Lung microvascular endothelial cell (primary cell): ENCODE measurements at regions not wholly inside any gene's neighbourhood (a gene's known extent, or its start where the extent isn't known, plus 50 kb on each side); places are given as distances from the start of the nearest gene placed in this dataset.

Experiments used
- DNase-seq, 2 donors: peaks; one replicate each; pipeline versions ENCODE4 v3.0.0 to v3.0.0-alpha.2; 2010; ENCODE audit warnings: low read depth in 2 of 2

DNA sequence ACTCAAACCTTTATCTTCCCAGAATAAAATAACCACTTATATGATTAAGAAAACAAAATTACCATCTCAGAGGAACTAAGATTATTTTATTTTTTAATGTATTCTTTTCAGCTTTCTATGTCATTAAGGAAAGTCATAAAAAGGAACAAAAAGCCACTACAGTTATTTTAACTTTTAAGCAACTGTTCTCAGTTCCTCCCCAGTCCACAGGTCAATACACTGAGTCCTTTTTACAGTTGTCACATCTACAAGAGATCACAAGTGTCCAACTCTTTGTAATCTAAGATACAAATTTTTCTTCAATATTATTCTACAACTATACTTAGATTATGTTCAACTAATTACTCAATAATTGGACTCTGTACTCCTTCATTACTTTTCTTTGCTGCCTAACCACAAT is 782.8 kb upstream of the ACO1 start:
- no peak for DNase-seq

DNA sequence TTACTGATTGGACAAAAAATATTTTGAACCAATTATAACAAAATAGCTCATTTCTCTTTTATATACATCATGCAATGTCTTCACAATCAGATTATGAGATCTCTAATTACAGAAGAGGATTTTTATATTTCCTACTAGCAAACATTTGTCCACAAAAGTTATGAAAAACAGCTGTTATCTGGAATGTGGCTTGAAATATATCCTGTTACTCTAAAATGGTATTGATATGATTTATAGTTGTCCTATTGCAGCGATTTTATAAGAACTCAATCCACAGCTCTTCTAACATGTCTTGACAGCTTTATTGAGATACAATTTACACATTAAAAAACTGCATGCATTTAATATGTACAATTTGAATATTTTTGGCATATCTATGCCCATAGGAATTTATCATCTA is 779.9 kb upstream of the ACO1 start:
- DNase-seq: no peak

DNA sequence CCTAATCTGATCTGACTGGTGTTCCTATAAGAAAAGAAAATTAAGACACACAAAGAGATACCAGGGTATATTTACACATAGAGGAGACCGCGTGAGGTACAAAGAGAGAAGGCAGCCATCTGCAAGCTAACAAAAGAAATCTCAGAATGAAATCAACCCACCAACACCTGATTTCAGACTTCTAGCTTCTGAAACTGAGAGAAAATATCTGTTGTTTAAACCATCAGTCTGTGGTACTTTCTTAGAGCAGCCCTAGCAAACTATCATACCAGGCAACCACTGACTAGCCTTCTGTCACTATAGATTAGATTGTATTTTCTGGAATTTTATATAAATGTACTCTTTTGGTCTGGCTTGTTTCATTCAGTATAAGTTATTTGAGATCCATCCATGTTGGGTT is 779.3 kb upstream of the ACO1 start:
- no peak for DNase-seq

DNA sequence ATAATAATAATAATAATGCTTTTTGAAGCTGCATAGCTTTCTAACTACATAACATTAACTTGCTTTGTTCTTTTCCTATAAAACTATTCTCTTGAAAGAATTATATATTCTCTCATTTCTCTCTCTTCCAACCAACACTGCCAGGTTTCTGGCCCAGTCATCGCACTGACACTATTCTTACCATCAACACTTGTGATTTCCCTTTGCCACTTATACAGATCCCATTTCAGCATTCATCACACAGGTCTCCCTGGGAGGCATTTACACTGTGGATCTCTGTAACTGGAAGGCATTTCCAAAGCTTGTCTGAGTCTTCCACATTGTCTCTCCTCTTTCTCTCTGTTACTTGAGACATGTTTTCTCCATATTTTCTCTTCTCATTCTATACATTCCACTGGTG is 777.8 kb upstream of the ACO1 start:
- no peak for DNase-seq

DNA sequence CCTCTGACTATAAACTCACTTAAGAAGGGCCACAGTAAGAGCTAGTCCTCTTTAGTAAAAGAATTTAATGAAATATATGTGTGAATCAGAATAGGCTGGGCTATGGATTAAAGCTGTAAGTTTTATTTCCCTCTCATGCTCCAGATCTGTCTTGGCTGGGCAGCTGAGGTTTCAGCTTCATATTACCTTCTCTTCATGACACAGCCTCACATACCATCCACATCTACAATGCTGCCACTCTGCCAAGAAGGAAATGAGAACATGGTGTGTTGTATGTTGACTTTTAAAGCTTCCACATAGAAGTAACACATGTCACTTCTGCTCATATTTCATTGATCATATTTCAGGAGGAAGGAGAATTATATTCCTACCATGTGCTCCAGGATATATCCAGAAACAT is 776.0 kb upstream of the ACO1 start:
- peak in 1 of 2 donors; percentile 9 for DNase-seq

DNA sequence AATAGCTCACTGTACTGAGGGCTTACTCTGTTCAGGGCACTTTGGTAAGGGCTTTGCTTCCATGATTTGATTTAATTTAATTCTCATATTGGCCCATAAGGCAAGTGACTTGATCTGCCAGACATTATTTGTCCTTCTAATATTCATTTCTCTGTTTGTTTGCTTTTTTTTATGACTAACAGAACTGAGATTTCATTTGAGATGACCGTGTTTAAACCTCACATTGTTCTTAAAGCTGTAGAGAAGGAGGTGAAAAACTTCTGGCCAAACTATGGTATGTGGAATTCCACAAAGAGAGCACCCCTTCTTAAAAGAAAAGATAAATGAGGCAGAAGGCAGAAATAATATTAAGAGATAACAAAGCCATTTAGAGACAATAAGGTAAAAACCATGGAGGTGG is 775.6 kb upstream of the ACO1 start:
- no peak for DNase-seq

DNA sequence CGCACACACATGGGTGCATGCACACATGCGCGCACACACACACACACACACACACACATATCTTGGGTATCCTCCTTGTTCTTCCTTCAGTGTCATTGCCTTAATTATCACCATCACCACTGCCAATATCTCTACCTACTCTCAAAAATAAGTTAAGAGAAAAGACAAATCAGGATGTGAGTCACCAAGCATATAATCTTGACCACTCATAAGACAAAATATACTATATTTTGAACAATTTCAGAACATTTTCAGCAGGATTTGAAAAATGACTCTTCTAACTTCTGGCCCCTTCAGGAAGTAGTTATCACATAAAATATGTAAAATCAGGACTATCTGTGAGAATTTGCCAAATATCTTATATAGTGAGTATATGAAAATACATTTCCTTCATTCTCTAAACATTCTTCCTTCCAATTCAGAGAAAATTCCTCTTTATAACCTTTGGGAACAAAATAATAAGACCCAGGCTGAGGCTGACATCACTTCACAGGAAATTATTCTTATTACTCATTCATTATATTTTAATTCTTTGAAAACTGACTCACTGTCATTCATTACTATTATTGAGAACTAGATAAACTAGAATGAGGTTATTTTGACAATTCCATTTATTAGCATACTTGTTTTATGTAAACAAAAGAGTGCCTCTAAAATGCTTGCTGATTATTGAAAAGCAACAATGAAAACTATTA is 772.0 kb upstream of the ACO1 start:
- DNase-seq: peak; percentile 1 to 11

DNA sequence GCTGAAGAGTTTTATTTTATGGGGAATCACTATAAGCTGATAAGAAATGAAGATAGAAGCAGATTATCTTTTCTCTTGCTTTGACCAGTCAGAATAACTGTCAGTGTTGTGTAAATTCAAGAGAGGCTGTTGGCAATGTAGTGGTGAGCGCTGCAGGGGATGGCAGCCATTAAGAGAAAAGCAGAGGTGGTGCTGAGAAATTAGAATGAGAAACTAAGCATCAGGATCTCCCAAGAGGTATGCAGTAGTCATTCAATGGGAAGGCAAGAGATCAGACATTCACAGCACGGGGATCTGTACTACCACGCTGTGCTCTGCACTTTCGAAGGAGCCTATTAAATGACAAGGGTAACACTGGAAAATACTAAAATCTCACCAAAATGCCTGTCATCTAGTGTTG is 768.5 kb upstream of the ACO1 start:
- no peak for DNase-seq

DNA sequence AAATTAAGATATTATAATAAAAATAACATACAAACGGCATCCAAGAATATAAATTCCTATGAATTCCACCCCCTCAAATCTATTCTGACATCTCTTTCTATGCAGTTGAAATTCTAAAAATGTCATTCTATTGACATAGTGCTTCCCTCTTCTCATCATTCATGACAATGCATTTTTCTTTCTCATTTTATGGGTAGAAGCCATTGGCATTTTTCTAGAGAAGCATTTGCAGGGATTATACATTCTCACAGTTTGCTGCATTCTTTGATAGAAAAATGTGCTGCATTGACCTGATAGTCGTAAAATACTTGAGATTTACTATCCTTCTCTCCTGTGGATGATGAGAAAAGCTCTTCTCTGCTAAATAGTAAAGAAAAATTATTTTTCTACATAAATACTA is 760.9 kb upstream of the ACO1 start:
- DNase-seq: no peak

DNA sequence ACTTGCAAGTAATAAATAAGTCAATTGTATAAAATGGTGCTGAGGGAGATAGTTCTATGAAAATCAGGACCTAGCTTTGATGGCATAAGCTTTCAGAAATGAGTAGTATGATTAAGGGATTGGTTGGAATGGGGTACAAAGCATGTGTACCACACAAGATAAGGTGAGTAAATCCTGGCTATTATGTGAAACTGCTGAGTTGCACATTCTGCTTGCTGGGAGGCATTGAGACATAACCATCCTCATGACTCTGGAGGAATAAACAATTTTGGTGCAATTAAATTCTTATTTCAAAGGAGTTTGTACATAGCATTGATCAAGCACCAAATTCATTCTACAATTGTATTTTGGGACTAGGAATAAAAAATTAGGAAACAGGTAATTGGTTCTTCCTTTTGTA is 755.2 kb upstream of the ACO1 start:
- DNase-seq: no peak

DNA sequence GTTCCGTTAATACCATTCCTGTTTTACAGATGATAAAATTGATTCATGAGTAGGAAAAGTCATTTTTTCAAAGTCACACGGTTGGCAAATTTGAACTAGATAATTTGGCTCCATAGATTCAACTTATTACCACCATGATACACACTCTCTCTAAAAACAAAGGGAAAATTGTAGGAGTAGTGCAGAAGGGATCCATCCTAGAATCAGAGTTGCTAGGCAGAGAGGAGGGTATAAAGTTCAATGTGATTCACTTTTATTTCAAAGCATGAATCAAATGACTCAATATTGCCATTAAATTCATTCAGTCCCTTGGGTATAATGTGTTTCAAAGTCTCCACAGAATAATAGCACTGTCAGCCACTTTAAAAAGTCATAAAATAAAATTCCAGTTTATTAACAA is 747.2 kb upstream of the ACO1 start:
- no peak for DNase-seq

DNA sequence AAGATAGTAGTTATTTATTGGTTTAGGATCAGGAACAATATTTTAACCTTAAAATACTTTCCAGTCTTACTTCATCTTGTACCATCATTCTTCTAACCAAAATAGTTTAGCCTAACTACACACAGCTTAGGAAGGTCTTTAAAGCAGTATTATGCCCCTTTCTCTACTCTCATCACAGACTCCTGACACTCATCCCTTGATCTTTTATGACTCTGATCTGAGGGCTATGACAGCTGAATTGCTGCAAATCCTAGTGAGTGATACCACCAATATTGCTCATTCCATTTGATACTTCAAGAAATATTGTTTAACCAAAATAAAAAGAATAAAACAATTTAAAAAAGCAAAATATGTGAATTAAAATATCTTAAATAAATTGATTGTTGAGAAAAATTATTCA is 746.6 kb upstream of the ACO1 start:
- no peak for DNase-seq

DNA sequence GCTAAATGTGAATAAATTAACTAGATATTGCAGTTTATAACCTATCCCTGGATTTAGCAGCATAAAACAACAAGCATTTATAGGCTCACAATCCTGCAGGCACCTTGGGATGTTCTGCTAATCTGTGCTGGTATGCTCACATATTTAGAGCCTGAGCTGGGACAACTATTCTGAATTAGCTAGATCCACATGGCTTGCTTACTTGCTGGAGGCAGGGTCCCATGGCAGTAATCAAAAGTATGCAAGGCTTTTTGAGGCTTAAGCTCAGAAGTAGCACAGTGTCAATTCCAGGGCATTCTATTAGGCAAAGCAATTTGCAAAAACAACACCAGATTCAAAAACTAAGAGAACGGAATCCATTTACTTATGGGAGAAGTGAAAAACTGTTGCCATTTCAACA is 745.0 kb upstream of the ACO1 start:
- DNase-seq: no peak

DNA sequence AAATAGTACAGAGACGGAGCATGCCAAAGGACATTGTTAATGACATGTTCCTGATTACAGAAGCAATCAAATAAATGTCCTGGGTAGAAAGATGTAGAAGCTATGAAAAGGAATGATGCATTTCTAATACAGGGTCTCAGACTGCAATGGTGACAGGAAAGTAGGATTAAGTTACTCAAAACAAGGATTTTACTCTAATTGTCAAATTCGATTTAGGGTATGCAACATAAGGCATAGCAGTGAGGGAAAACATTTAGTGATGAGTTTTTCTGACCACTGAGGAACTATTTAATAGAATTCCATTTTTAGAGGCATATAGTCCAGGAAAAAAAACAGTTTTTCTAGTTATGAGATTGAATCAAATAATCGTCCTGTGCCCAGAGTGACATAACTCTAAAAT is 715.1 kb upstream of the ACO1 start:
- DNase-seq: no peak

DNA sequence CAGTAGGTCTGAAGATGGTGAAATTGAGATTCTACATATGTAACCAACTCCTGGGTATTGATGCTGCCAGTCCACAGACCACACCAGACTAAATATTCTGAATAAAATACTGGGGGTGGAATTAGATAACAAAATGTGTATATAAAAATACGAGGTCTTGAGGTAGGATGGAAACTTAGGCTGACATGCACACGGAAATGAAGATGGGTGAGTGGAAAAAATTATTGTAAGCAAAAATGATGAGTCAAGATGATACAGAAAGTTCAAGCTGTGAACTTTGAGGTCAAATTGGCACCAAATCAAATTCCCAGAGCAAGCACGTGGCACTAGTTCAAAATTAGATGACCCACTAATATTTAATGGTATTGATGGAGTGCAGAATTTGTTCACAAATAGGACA is 713.4 kb upstream of the ACO1 start:
- no peak for DNase-seq

DNA sequence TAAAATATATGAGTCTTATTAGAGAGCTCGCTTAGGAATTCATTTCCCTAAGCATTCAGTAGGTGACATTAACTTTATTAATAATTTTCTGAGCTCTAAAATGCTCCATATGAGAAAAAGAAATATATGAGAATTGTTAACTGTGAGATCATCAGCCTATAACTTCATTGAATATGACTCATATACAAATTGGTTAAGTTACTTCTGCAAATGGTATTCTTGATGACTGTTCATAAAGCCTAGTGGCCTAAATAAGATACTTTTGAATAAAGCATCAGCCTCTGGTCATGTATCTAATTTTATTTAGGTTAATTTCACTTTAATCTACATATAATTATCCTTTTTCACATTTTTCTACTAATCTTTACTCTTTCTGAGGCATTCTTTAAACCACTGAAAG is 710.2 kb upstream of the ACO1 start:
- no peak for DNase-seq

DNA sequence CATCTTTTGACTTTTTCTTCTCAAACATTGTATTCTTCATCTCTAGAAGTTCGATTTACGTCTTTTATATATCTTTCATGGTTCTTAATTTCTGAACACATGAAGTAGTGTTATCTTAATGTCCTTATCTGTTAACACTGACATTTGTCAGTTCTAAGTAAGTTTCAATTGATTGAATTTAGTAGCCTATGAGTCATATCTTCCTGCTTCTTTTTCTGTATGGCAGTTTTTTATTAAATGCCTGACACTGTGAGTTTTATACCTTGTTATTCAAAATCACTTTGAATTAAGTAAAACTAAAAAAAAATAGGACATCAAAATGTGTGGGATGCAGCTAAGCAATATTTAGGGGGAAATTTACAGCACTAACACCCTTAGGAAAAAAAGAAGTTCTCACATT is 707.0 kb upstream of the ACO1 start:
- DNase-seq: peak in 1 of 2 donors; percentile 20

DNA sequence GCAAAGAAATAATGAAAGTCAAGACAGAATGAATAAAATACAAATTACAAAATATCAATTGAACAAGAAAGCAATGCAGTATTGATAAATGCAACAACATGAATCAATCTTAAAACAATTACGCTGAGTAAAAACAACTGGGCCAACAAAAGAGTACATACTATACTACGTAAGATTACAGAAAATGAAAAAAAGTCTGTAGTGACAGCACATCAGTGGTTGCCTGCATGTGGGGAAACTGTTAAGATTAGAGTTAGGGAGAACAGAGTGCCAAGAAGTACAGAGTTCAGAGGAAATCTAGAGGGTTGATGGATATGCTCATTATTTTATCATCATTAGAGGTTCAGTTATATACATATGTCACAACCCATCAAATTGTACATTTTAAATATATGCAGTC is 706.6 kb upstream of the ACO1 start:
- DNase-seq: no peak

DNA sequence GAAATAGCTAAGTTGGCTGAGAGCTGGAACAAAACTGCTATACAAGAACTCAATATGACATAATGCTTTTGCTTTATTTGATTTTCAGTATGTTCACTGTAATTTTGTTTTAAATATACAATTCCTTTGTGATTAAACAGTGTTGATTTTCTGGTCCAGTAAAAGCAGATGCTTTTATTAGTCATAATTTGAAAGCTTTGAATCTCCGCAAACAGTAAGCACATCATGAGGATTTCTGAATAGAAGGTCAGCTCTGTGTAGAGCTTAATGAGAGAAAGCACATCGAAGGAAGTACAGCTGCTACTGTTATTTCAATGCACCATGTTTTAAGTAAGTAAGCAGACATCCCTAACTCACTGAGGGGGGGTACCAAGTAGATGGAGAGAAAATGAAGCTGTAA is 701.3 kb upstream of the ACO1 start:
- DNase-seq: no peak

DNA sequence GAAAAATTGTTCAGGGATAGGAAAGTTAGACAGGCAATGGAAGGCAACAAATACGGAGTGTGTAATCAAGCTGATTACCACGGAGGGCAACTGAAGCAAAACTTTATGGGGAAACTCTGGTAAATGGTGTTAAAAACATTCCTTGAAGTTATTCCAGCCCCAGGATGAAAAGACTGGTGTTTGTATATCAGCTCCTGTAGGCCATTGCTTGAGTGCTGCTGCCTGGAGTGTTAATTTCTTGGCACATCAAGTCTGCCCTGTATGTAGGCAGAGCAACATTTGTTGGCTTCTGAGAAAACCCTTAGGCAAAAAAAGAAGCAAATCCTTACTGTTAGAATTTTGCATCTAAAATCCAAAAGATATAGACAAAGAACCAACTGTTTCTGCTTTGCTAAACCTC is 686.5 kb upstream of the ACO1 start:
- DNase-seq: no peak

DNA sequence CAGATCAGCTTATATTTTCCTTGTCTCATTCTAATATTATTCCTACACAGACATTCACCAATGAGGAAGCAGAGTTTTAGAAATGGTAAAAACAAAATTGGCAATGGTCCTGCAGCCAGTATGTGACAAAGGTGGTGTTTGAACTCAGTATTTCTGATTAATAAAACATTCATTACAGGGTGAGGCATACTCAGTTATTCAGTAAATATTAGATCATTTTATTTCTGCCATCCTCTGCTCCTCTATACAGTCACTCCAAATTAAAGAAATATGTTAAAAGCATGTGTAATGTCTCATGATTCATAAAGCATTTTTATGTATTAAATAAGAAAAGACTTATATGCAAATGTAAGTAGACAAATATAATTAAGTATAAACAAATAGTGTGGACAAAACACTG is 684.6 kb upstream of the ACO1 start:
- DNase-seq: no peak

DNA sequence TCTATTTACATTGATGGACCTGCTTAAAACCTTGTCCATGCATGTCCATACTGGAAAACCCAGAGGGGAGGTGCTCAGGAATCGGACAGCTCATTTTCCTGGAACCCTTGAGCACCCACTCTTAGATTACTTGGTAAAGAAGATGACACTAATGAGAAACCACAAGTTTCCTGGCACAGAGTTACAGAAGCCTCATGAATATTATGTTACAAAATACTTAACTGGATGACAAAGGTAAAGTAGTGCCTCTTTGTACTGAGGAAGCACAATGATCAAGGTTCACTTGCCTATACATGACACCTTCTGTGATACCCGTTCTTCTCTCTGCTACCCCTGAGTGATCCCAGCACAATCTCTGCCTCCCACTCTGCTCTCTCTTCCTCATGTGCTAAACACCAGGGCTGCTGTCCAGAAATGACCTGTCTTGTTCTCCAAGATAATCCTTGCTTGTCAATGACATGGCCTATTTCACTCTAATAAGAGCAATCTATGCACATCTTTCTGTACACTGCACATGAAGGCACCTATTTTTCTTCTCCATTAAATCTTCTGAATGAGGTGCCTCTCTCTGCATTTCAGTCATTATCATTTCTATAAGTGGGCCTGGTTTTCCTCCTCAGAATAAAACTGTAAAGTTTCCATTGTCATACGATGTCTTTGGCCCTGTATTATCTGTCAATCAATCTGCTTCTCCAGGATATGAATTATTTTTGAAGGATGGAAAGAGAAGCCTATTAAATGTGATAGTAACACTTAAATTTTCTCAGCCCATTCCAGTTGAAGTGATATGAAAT is 684.0 kb upstream of the ACO1 start:
- DNase-seq: no peak

DNA sequence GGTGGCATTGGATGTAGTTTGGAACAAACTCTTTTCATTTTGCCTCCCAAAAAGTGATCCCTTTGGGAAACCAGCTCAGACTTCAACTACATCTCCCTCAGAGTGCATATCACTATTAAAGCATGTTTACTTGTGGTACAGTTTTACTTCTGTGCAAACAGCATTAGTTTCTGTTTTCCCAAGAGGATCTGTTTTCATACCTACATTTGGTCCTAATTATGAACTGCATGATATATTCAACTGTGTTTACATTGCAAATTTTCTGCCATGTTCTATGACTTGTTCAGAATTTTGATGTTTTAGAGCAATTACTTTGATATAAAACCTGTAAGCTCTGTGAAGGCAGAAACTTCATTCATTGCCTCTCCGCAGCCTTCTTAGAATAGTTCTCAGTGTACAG is 681.5 kb upstream of the ACO1 start:
- no peak for DNase-seq

DNA sequence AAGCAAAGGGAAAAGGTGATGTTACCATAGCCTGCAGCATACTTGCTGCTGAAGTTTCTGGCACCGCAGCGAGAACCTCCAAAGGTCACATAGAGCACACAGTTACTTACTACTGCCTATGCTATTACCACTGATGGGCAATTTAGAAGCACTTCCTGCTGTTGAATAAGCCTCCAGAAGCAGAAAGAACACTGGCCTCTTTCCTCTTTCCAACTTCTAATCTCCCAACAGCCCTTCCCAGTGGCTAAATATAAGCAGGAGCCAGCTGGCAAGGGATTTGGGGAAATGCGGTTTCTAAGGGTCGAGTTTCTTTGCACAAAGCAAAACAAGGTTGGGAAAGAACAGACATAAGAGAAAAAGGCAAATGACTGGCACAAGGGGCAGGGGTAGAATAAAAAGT is 669.2 kb upstream of the ACO1 start:
- DNase-seq: no peak
